ENCODE measurements at regions not wholly inside any gene's neighbourhood (a gene's known extent, or its start where the extent isn't known, plus 50 kb on each side); places are given as distances from the start of the nearest gene placed in this dataset.

- no peak for DNase-seq
Observed at GRCh38 chr12:124489220-124489619, 78.2 kb downstream of the NCOR2 start.

- no peak for DNase-seq
Observed at GRCh38 chr12:124488520-124488919, 78.9 kb downstream of the NCOR2 start.

DNA sequence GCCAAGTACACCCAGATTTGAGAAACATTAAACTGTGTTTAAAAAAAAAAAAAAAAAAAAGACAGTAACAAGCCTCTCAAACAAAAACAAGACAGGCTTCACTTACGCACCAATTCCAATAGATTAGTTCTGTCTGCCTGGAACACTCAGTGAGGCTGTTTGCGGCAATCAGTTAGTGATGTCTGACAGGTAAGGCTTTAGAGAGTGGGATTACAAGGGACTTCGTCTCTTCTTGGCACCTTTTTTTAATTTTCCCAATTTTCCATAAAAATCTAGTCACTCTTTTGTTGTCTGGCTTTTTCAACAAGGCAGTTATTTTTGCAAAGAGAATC is 79.6 kb downstream of the NCOR2 start:
- DNase-seq, result no peak

DNA sequence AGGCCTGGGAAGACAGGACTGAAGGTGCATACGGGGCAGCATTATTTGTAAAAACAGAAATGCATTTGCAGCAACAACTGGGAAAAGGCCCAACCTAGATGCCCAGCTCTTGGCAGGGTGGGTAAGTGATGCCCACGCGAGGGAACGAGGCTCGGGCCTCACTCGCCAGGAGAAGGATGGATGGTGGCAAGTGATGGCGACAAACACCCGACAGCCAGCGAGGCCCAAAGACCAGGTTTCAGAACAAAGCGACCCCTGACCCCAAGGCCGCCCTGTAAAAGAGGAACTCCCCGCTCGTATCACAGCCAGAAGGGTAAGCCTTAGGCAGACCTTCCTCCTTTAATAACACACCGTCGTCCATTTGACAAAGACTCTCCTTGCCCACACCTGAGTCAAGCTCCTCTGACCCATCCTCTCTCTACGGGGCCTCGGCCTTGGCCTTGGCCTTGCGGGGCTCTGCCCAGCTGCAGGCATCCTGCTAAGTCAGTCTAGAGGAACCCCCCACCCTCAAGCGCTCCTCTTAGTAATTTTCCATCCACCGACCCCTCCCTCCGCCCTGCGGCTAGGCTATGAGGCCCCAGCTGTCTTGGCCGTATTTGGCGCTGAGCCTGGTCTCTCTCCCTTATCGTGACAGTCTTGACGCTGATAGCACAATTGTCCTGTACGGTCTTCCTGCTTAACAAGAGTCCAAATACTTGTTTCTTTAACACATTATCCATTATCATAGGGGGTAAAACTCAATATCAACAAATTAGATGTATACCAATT is 80.2 kb downstream of the NCOR2 start:
- no peak for DNase-seq

DNA sequence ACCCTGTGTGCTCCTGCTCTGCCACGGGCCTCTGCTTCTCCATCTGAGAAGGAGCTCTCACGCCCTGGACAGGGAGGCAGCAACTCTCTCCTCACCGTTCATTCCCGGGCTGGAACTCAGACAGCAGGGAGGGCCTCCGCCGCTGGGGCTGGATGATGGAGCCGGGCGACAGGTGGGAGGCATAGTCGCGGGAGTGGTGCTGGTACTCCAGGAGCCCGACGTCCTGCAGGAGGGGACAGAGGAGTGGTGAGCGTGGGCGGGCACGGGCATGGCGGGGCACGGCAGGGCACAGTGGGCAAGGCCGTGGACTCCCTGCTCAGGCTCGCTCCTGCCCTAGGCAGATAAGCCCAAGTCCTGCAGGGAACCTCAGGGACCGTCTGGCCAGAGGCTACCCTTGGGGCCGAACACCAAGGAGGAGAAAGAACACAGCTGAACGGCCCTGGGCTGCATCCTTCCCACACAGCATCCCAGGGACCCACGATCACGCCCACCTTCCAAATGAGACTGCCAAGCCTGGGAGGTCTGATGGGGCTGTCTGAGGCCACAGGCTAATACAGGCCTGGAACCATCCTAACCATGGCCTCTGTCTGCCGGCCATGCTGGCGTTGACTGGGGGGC is 81.0 kb downstream of the NCOR2 start:
- no peak for DNase-seq

DNA sequence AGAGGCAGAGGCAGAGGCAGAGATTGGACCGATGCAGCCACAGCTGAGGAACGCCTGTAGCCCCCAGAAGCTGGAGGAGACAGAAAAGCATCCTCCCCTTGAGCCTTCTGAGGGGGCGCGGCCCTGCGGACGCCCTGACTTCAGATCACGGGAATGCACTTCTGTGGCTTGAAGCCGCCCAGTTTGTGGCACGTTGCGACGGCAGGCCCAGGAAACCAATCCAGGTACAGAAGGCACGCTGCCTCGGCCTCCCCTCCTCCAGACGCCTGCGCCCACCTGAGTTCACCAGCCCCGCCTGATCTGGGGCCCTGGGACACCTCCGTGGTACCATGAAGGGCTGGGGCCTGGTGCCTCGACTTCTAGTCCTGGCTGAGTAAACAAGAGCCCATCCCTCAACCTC is 82.0 kb downstream of the NCOR2 start:
- DNase-seq, result no peak

- DNase-seq, result no peak
Observed at GRCh38 chr12:124484526-124484953, 82.9 kb downstream of the NCOR2 start.

- no peak for DNase-seq
Observed at GRCh38 chr12:124484067-124484466, 83.3 kb downstream of the NCOR2 start.

GRCh38 chr12:124482901-124483799 is 84.3 kb downstream of the NCOR2 start:
- no peak for DNase-seq

DNA sequence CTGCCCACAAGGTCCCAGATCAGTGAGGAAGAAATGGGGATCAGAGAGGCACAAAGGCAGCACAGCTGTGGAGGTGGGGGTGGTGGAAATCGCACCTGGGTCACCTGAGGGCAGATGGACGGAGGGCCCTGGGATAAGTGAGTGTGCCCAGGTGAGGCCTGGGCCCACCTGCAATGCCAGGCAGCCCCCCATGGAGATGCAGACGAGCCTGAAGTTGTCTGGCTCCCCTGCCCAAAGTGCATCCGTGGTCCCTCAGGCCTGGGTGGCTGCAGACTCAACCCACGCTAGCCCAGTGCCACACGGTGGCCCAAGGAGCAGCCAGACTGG is 84.9 kb downstream of the NCOR2 start:
- no peak for DNase-seq

GRCh38 chr12:124481772-124482566 is 85.4 kb downstream of the NCOR2 start:
- no peak for DNase-seq

DNA sequence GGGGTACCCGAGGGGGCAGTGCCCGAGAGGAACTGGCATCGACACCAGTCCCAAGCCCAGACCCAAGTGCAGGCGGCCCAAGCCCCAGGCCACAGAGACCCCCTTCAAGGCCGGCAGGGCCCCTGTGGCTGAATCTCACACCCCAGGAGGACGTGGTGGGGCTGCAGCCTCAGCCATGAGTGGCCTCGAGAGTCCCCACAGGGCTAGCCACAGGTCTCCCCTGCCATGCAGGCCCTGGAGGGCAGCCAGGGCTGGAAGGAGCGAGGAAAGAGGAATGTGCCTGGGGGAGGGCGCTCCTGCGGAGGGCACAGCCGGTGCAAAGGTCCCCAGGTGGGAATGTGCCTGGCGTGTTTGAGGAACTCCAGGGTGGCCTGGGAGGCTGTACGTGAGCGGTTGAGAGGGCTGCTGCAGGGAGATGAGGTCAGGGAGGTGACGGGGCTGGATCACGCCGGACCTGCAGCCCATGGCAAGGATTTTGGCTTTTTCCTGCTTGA is 86.1 kb downstream of the NCOR2 start:
- DNase-seq, result no peak

DNA sequence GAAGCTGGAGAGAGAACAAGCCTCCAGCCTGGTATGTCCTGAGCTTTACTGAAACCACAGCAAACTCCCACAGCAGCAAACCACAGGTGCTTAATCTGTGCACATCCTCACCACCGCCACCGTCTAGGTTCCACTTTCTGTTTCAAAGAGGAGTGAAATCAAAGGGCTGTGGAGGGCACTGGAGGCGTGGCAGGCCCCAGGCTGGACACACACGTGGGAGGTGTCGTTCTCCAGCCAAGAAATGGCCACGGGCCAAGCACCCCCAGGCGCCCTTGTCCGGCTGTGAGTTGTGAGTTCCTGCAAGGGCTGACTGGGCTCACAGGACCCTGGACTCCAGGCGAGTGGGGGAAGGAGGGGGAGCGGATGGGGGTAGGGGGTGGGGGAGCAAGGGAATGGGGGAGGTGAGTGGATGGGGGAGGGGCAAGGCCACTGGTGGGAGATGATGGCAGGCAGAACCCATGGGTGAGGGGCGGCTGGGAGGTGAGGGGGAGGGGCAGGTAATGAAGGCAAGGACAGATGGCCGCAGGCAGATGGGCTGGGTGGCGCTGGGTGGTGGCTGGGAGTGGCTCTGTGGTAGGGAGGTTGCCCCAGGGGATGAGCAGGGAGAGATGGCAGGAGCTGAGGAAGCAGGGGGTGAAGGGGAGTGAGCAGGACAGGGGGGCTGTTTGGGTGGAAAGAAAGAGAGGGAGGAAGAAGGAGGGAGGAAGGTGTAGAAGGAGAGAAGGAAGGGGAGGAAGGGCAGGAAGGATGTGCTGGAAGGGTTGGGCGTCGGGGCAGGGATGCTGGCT is 86.7 kb downstream of the NCOR2 start:
- DNase-seq, result no peak

DNA sequence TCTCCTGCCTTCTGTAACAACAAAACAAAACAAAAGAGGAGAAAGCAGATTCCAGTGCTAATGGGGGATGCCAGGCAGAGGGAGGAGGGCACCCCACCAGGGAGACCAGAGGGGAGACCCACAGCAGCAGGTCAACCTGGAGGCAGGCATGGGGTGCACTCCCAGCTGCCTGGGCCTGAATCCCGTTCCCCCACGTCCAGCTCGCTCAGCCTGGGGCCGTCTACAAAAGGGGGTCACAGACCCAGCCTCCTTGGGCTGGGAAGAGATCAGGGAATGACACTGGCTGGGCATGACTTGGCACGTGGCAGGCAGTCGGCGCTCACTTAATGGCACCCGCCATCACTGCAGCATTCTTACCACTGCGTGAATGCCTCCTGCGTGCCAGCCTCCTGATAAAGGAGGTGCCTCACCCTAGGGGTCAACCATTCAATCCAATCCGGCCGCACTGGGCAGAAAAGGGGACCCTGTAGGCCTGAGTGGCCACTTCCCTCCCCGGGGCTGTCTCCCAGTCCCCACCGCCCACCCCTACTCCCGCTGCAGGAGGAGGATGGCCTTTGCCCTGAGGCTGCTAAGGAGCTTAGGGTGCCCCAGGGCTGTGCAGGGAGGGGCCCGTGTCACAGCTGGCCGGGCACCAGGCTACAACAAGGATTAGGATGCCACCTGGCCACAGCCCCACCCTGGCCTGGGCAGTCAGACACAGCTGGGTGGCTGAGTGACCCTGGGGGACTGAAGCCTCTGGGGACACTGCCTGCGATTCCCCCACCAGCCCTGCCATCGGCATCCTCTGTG is 87.5 kb downstream of the NCOR2 start:
- no peak for DNase-seq

GRCh38 chr12:124478985-124479645 is 88.3 kb downstream of the NCOR2 start:
- no peak for DNase-seq

GRCh38 chr12:124478416-124478815 is 89.0 kb downstream of the NCOR2 start:
- no peak for DNase-seq

GRCh38 chr12:124477107-124477915 is 90.1 kb downstream of the NCOR2 start:
- no peak for DNase-seq

GRCh38 chr12:124476011-124476400 is 91.4 kb downstream of the NCOR2 start:
- no peak for DNase-seq

- DNase-seq, result no peak
Observed at GRCh38 chr12:124475295-124476010, 92.0 kb downstream of the NCOR2 start.
